Activated B cell treated with CpG ODN at 0.5 μM for 24 hours (primary cell): ENCODE measurements at regions not wholly inside any gene's neighbourhood (a gene's known extent, or its start where the extent isn't known, plus 50 kb on each side); places are given as distances from the start of the nearest gene placed in this dataset.

Experiments
- ATAC-seq: fragments of 200-7000 bp; cut with Tn5 transposase; one replicate; pipeline ENCODE4 v1.10.0; 2021; ENCODE audit warnings: low read depth, mild to moderate bottlenecking, moderate library complexity
- CTCF ChIA-PET: fragments of 350-600 bp; sonication (Branson Sonifier 250); formaldehyde crosslinking; loops from one replicate; lab custom pipeline; 2021; ENCODE audit warnings: antibody characterized with exemption; lab: Charles Lee
- POLR2A ChIA-PET: fragments of 350-600 bp; sonication (Branson Sonifier 250); formaldehyde crosslinking; loops from one replicate; lab custom pipeline; 2021; ENCODE audit warnings: antibody characterized with exemption; lab: Charles Lee
- DNase-seq: peaks from one replicate; pipeline ENCODE4 v3.0.0; 2022
- H3K27ac Mint-ChIP-seq: one replicate; pipeline ENCODE4 v1.8.0; 2020; ENCODE audit warnings: mixed read lengths
- H3K27me3 Mint-ChIP-seq: one replicate; pipeline ENCODE4 v1.8.0; 2021; ENCODE audit warnings: mixed read lengths
- H3K36me3 Mint-ChIP-seq: one replicate; pipeline ENCODE4 v1.8.0; 2021; ENCODE audit warnings: low read depth, mixed read lengths
- H3K4me1 Mint-ChIP-seq: one replicate; pipeline ENCODE4 v1.8.0; 2021; ENCODE audit warnings: mixed read lengths
- H3K4me3 Mint-ChIP-seq: one replicate; pipeline ENCODE4 v1.8.0; 2020; ENCODE audit warnings: mild to moderate bottlenecking, mixed read lengths
- H3K9me3 Mint-ChIP-seq: one replicate; pipeline ENCODE4 v1.8.0; 2020; ENCODE audit warnings: mixed read lengths
- intact Hi-C: fragments of 100-400 bp; cut with micrococcal nuclease; formaldehyde crosslinking; loops from one replicate; pipeline ENCODE4 v1.15.1; 2024
- TF ChIP-seq, protein P1 (sequence below): fragments of 200-600 bp; IDR thresholded peaks from one replicate; pipeline ENCODE4 v1.8.0; 2022; ENCODE audit warnings: antibody characterized with exemption, mild to moderate bottlenecking

DNA sequence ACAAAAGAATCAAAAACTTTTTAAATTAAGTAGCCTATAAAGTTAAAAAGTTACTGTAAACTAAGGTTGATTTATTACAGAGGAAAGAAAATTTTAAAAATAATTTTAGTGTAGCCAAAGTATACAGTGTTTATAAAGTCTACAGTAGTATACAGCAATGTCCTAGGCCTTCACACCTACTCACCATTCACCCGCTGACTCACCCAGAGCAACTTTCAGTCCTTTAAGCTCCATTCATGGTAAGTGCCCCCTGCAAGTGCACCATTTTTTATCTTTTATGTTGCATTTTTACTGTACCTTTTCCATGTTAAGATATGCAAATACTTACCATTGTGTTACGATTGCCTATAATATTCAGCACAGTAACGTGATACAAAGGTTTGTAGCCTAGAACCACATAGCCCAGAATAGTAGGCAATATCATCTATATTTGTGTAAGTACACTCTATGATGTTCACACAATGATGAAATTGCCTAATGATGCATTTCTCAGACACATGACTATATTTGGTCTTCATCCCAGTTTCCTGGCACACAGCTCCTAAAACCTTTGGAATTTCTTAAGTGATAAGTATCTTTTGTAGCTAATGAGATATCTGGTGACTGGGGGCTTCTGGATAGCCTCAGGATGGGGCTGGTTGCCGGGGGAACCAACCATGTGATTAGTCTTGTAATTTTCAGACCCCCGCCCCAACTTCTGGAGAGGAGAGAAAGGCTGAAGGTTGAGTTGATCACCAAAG is 111.0 kb downstream of the MRPL14 start:
- Mint-ChIP-seq H3K9me3 (no peaks in the 10 kb centered on the region), H3K27me3 (peaks cover 14% of the 10 kb centered on the region), H3K4me3 (no peak overlapping the region), H3K36me3 (no peaks in the 10 kb centered on the region), H3K27ac (no peak overlapping the region), H3K4me1 (no peaks in the 10 kb centered on the region)
- intact Hi-C loops = no loop called here
- ATAC-seq = no peak
- TF ChIP-seq, protein P1, sequence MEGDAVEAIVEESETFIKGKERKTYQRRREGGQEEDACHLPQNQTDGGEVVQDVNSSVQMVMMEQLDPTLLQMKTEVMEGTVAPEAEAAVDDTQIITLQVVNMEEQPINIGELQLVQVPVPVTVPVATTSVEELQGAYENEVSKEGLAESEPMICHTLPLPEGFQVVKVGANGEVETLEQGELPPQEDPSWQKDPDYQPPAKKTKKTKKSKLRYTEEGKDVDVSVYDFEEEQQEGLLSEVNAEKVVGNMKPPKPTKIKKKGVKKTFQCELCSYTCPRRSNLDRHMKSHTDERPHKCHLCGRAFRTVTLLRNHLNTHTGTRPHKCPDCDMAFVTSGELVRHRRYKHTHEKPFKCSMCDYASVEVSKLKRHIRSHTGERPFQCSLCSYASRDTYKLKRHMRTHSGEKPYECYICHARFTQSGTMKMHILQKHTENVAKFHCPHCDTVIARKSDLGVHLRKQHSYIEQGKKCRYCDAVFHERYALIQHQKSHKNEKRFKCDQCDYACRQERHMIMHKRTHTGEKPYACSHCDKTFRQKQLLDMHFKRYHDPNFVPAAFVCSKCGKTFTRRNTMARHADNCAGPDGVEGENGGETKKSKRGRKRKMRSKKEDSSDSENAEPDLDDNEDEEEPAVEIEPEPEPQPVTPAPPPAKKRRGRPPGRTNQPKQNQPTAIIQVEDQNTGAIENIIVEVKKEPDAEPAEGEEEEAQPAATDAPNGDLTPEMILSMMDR = no peak
- no peak for DNase-seq
- CTCF ChIA-PET = no interaction called here
- POLR2A ChIA-PET = no interaction called here

DNA sequence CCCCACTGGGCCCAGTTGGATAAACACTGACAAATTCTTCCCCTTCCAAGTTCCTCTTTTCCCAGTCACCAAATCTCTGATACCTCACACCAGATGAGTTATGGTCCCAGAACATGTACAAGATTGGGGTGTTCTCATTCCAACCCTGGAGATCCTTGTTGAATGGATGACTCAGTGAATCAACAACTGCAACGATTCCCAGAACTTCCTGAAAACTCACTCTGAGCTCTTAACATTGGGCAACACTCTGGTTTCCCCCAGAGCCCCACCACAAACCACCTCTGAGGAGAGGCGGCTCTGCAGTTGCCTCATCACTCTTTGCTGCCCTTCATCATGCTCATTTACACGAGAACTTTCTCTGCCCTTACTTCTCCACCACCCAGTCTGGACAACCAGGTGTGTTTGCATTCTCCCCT is 115.2 kb downstream of the MRPL14 start:
- Mint-ChIP-seq H3K36me3 (no peaks in the 10 kb centered on the region), H3K4me1 (no peaks in the 10 kb centered on the region), H3K27me3 (peaks cover 26% of the 10 kb centered on the region), H3K4me3 (no peak overlapping the region), H3K27ac (no peak overlapping the region), H3K9me3 (no peaks in the 10 kb centered on the region)
- no peak for DNase-seq
- ChIA-PET POLR2A (no interaction called here), CTCF (no interaction called here)
- ATAC-seq = no peak
- TF ChIP-seq, protein P1 = no peak
- intact Hi-C loops = no loop called here

GRCh38 chr6:44011350-44011920 is 115.8 kb downstream of the MRPL14 start:
- POLR2A ChIA-PET = no interaction called here
- TF ChIP-seq, protein P1 = no peak
- Mint-ChIP-seq H3K9me3 (no peaks in the 10 kb centered on the region), H3K36me3 (no peaks in the 10 kb centered on the region), H3K4me3 (no peak overlapping the region), H3K27me3 (peaks cover 29% of the 10 kb centered on the region), H3K27ac (no peak overlapping the region), H3K4me1 (no peaks in the 10 kb centered on the region)
- CTCF ChIA-PET = no interaction called here
- ATAC-seq = no peak
- intact Hi-C loops = no loop called here
- no peak for DNase-seq

DNA sequence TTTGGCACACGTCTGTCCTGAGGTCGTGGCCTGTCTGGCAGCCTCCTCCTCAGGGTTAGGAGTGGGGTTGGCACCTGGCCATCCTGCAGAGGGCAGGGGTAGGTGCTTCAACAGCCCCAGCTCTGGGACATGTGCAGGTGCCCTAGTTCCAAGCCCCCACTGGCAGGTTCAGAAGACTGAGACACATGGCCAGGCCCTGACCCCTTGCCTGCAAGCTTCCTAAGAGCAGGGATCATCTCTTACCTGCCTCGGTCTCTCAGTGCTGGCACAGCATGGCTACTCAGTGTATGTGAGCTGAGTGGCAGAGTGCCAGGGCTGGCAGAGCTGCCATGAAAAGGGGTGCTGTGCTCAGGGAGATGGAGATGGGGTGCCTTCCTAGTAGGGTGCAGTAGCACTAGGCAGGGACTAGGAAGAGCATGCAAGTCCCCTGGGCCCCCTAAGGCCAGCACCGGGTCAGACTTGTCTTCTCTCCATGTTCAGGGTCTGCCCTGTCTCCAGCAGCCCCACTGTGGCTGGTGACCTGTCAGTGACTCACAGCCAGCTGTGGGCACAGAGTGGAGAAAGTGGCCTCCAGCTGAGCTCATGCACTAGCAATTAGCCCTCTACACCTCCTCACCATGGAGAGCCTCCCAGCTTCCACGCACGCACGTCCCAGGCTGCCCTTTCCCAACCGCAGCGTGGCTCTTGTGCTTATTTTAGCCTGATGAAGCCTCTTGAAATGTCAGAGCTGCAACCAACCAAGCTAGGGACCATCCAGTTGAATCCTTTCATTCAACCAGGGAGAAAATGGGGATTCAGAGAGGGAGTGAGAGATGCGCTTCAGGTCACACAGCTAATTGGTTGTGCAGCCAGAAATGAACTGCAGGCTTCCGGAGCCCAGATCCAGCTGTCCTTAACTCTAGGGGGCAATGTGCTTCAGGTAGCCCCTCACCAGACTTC is 116.6 kb downstream of the MRPL14 start:
- Mint-ChIP-seq H3K4me1 (no peaks in the 10 kb centered on the region), H3K36me3 (no peaks in the 10 kb centered on the region), H3K9me3 (no peaks in the 10 kb centered on the region), H3K4me3 (no peak overlapping the region), H3K27ac (no peak overlapping the region), H3K27me3 (peaks cover 34% of the 10 kb centered on the region)
- DNase-seq = no peak
- no peak for ATAC-seq
- CTCF ChIA-PET = no interaction called here
- POLR2A ChIA-PET = no interaction called here
- TF ChIP-seq, protein P1 = no peak
- intact Hi-C loops = no loop called here
